ENCODE measurements at regions not wholly inside any gene's neighbourhood (a gene's known extent, or its start where the extent isn't known, plus 50 kb on each side); places are given as distances from the start of the nearest gene placed in this dataset.
A peak's percentile ranks its signal among the peaks of the same experiment; 100 is the strongest.

GRCh38 chr10:113991091-113991860 is 52.4 kb upstream of the ADRB1 start:
- H3K9me3 Mint-ChIP-seq = peaks cover 15% of the 10 kb centered on the region
- ATAC-seq (peak in 1 of 2 donors; percentile 46), DNase-seq (no peak)
- H3K4me3 Mint-ChIP-seq = no peak overlapping the region
- H3K4me1 Mint-ChIP-seq (ENCODE audit: low read depth) = peaks cover 2% of the 10 kb centered on the region
- H3K27me3 Mint-ChIP-seq (ENCODE audit: low read depth) = peaks cover 22% of the 10 kb centered on the region
- H3K36me3 Mint-ChIP-seq (ENCODE audit: insufficient read depth) = no peaks in the 10 kb centered on the region

GRCh38 chr10:113992471-113993011 is 51.1 kb upstream of the ADRB1 start:
- no peaks in the 10 kb centered on the region for H3K36me3 Mint-ChIP-seq (ENCODE audit: insufficient read depth)

GRCh38 chr10:113993489-113993991 is 50.1 kb upstream of the ADRB1 start:
- H3K4me1 Mint-ChIP-seq (ENCODE audit: low read depth) = peaks cover 2% of the 10 kb centered on the region
- ATAC-seq (no peak), DNase-seq (no peak)
- no peaks in the 10 kb centered on the region for H3K36me3 Mint-ChIP-seq (ENCODE audit: insufficient read depth)
- H3K4me3 Mint-ChIP-seq = no peak overlapping the region
- peaks cover 22% of the 10 kb centered on the region for H3K27me3 Mint-ChIP-seq (ENCODE audit: low read depth)
- no peaks in the 10 kb centered on the region for H3K9me3 Mint-ChIP-seq

More at GRCh38 chr10:113992471-113993011, 51.1 kb upstream of the ADRB1 start:
- peaks cover 22% of the 10 kb centered on the region for H3K27me3 Mint-ChIP-seq (ENCODE audit: low read depth)
- no peak overlapping the region for H3K4me3 Mint-ChIP-seq
- H3K4me1 Mint-ChIP-seq (ENCODE audit: low read depth) = peaks cover 2% of the 10 kb centered on the region
- ATAC-seq (no peak), DNase-seq (no peak)
- peaks cover 8% of the 10 kb centered on the region for H3K9me3 Mint-ChIP-seq
